HepG2 (cell line): ENCODE measurements at regions not wholly inside any gene's neighbourhood (a gene's known extent, or its start where the extent isn't known, plus 50 kb on each side); places are given as distances from the start of the nearest gene placed in this dataset.

Source experiments
- ATAC-seq: fragments of 200-7000 bp; cut with Tn5 transposase; 3 replicates; pipeline ENCODE4 v1.9.1; 2020; ENCODE audit warnings: mild to moderate bottlenecking, moderate library complexity
- BruUV-seq: library from RNA; stranded (reverse); fragments of 400-500 nt; replicated peaks from 2 replicates; lab custom pipeline; 2021; lab: Mats Ljungman, UMichigan
- CTCF ChIA-PET: fragments of 300-600 bp; formaldehyde crosslinking; extraction: SDS; loops from one replicate; lab custom pipeline; 2021; ENCODE audit warnings: low total read pairs, inconsistent platforms, low intra/inter-chr PET ratio; lab: Yijun Ruan, JAX
- POLR2A ChIA-PET: fragments of 350-600 bp; sonication (Branson Sonifier 250); formaldehyde crosslinking; loops from one replicate; lab custom pipeline; 2020; ENCODE audit warnings: antibody characterized with exemption, inconsistent platforms; lab: Yijun Ruan, JAX
- DNase-seq: peaks from one replicate; pipeline ENCODE4 v3.0.0-alpha.2; 2015; ENCODE audit warnings: low spot score
- FAIRE-seq: peaks from 3 replicates; lab custom pipeline; 2011; peaks lifted over from hg19 to GRCh38; lab: Jason Lieb, UNC
- H2AFZ ChIP-seq: one replicate; pipeline ENCODE4 v1.6.1; 2011; ENCODE audit warnings: low read length, inconsistent platforms
- H3K27ac ChIP-seq: fragments of 300-600 bp; 3 replicates; pipeline ENCODE4 v1.8.0; 2011; ENCODE audit warnings: mixed run types, mild to moderate bottlenecking, mixed read lengths, low read length, inconsistent platforms; ENCODE audit not compliant: insufficient read depth; ENCODE audit errors: extremely low read length
- H3K27me3 ChIP-seq, 2 experiments: fragments of 200-600 bp in 1 of 2; 2 replicates in 1 of 2; 3 replicates in 1 of 2; pipeline versions ENCODE4 v1.6.0 to v1.8.0; 2011; ENCODE audit warnings: low read length in 2 of 2, mild to moderate bottlenecking in 2 of 2, moderate library complexity in 2 of 2, inconsistent platforms in 1 of 2; ENCODE audit not compliant: insufficient read depth in 2 of 2, control insufficient read depth in 1 of 2
- H3K36me3 ChIP-seq, 2 experiments: fragments of 200-600 bp in 1 of 2; replicated peaks in 1 of 2; 2 replicates in 1 of 2; 3 replicates in 1 of 2; pipeline versions ENCODE4 v1.5.1 to v1.8.0; 2011; ENCODE audit warnings: low read length in 2 of 2, inconsistent platforms in 1 of 2; ENCODE audit not compliant: insufficient read depth in 2 of 2, control insufficient read depth in 1 of 2
- H3K4me1 ChIP-seq: 2 replicates; pipeline ENCODE4 v1.5.1; 2012; ENCODE audit warnings: low read length, inconsistent platforms; ENCODE audit not compliant: insufficient read depth
- H3K4me2 ChIP-seq: 2 replicates; pipeline ENCODE4 v1.6.0; 2011; ENCODE audit warnings: low read depth, low read length, inconsistent platforms
- H3K4me3 ChIP-seq, 3 experiments: fragments of 200-600 bp in 1 of 3; sonication (generic), shearing (Covaris generic) in 1 of 3; replicated peaks in 1 of 3; 2 replicates each; pipeline ENCODE4 v1.5.1; 2011 to 2016; ENCODE audit warnings: low read length in 3 of 3, inconsistent platforms in 2 of 3, low read depth in 2 of 3, mild to moderate bottlenecking in 2 of 3, control low read depth in 1 of 3, mixed read lengths in 1 of 3; ENCODE audit not compliant: insufficient read depth in 1 of 3
- H3K79me2 ChIP-seq: one replicate; pipeline ENCODE4 v1.6.1; 2011; ENCODE audit warnings: low read length, inconsistent platforms; ENCODE audit not compliant: insufficient read depth
- H3K9ac ChIP-seq: 2 replicates; pipeline ENCODE4 v1.6.0; 2011; ENCODE audit warnings: mild to moderate bottlenecking, low read depth, low read length, inconsistent platforms; ENCODE audit not compliant: insufficient read depth
- H3K9me3 ChIP-seq: 2 replicates; pipeline ENCODE4 v1.5.1; 2012; ENCODE audit warnings: mild to moderate bottlenecking, low read length
- H4K20me1 ChIP-seq: 2 replicates; pipeline ENCODE4 v1.6.0; 2011; ENCODE audit warnings: inconsistent platforms, mild to moderate bottlenecking, low read length, moderate library complexity; ENCODE audit not compliant: insufficient read depth
- EEA1 ChIP-seq: sonication (generic); formaldehyde crosslinking; IDR thresholded peaks from 2 replicates; pipeline ENCODE4 v1.5.1; 2020; ENCODE audit warnings: mild to moderate bottlenecking, missing genetic modification reagents, borderline replicate concordance
- HNRNPUL1 ChIP-seq: fragments of 200-400 bp; formaldehyde crosslinking; IDR thresholded peaks from 2 replicates; pipeline ENCODE4 v1.6.1; 2017; ENCODE audit warnings: low read depth, mild to moderate bottlenecking, low read length, moderate library complexity
- NFKB2 ChIP-seq: sonication (generic); formaldehyde crosslinking; IDR thresholded peaks from 2 replicates; pipeline ENCODE4 v1.4.0; 2020; ENCODE audit warnings: missing genetic modification reagents, borderline replicate concordance
- NFKBIZ ChIP-seq: IDR thresholded peaks from 2 replicates; pipeline ENCODE4 v1.6.1; 2018; ENCODE audit warnings: missing genetic modification reagents, missing compliant biosample characterization
- POLR2AphosphoS2 ChIP-seq: IDR thresholded peaks from 2 replicates; pipeline ENCODE4 v1.6.1; 2011; ENCODE audit warnings: low read depth, low read length, improper control_type of control experiment
- RBAK ChIP-seq: sonication (generic); formaldehyde crosslinking; IDR thresholded peaks from 2 replicates; pipeline ENCODE4 v1.5.1; 2020; ENCODE audit warnings: mild to moderate bottlenecking, missing genetic modification reagents
- ZBTB14 ChIP-seq: sonication (generic); formaldehyde crosslinking; IDR thresholded peaks from 2 replicates; pipeline ENCODE4 v1.4.0; 2020; ENCODE audit warnings: missing genetic modification reagents
- ZFP90 ChIP-seq: sonication (generic); formaldehyde crosslinking; IDR thresholded peaks from 2 replicates; pipeline ENCODE4 v1.8.0; 2022; ENCODE audit warnings: missing genetic modification reagents, mild to moderate bottlenecking, inconsistent platforms, borderline replicate concordance
- ZNF121 ChIP-seq: sonication (generic); formaldehyde crosslinking; IDR thresholded peaks from 2 replicates; pipeline ENCODE4 v1.5.0; 2020; ENCODE audit warnings: mild to moderate bottlenecking, missing genetic modification reagents
- WGBS: methylation state at CpG from one replicate; pipeline ENCODE4 v1.1.6; 2017; ENCODE audit warnings: low lambda C conversion rate; 5-methylcytosine and 5-hydroxymethylcytosine counted together
- in situ Hi-C: cut with HindIII; loops from 2 replicates; pipeline ENCODE4 v1.10.0; 2017; ENCODE audit warnings: low pct_unique_long_range_greater_than_20kb; ENCODE audit not compliant: extremely low pct_ligation_motif_present
- intact Hi-C: fragments of 100-400 bp; cut with micrococcal nuclease; formaldehyde crosslinking; loops from one replicate; pipeline ENCODE4 v1.10.0; 2022; ENCODE audit not compliant: unreplicated experiment

DNA sequence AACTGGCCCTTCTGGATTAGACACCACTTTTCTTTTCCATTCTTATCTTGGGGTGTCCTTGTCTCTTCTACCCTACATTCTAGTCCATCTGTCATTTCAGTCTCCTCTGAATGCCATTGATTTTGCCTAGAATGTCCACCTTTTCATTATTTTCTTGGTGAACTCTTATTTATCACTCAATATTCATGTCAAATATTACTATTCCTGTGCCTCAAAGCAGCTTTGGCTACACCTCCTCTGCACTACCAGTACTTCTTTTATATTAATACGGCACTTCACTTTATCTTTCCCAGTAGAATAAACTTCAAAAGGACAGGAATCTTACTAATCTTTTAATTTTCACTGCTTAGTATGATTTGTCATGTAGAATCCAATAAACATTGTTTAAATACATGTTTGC is 186.4 kb upstream of the DPYD start:
- intact Hi-C loops: no loop called here
- BruUV-seq: no TSS peak

DNA sequence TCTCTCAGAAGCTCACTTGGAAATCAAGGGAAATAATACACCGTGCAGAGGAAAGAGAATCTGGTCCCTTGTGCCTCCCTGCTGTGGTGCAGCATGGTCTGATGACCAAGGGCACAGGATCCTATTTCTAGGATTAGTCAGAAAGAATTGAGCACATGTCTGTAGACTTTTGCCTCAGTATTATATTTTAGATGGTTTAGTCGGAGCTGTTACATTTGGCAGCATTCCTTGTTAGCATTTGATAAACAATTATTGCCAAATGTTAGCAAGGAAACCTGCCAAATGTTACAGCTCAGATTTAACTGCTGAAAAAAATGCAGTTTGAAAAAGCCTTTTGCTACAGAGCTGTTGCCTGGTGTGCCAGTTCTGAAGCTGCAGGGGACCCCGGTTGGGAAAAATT is 183.5 kb upstream of the DPYD start:
- Histone ChIP-seq H2AFZ (no peak overlapping the region), H4K20me1 (no peaks in the 10 kb centered on the region), H3K27me3 (no peaks in the 10 kb centered on the region), H3K9ac (no peak overlapping the region), H3K27ac (no peak overlapping the region), H3K36me3 (no peaks in the 10 kb centered on the region), H3K4me1 (no peaks in the 10 kb centered on the region), H3K4me2 (no peak overlapping the region), H3K79me2 (no peaks in the 10 kb centered on the region), H3K9me3 (peaks cover 20% of the 10 kb centered on the region), H3K4me3 (no peak overlapping the region)
- no TSS peak for BruUV-seq
- ATAC-seq: no peak
- ChIA-PET POLR2A (no interaction called here), CTCF (no interaction called here)
- no peak for DNase-seq
- no peak for FAIRE-seq
- WGBS: 4% methylated on average over 3 of the region's 3 CpGs
- in situ Hi-C loops: no loop called here
- intact Hi-C loops: no loop called here
- TF ChIP-seq POLR2AphosphoS2 (no peak), NFKB2 (CRISPR knock-in tag) (no peak), RBAK (CRISPR knock-in tag) (no peak), EEA1 (CRISPR knock-in tag) (no peak), NFKBIZ (no peak), HNRNPUL1 (no peak), ZBTB14 (CRISPR knock-in tag) (no peak)
- TF ChIP-seq, all 625 proteins: peak for 0

More for the DNA sequence above, 186.4 kb upstream of the DPYD start:
- Histone ChIP-seq H3K4me3 (no peak overlapping the region), H2AFZ (no peak overlapping the region), H4K20me1 (no peaks in the 10 kb centered on the region), H3K27ac (no peak overlapping the region), H3K27me3 (no peaks in the 10 kb centered on the region), H3K4me2 (no peak overlapping the region), H3K36me3 (no peaks in the 10 kb centered on the region), H3K79me2 (no peaks in the 10 kb centered on the region), H3K9ac (no peak overlapping the region), H3K4me1 (no peaks in the 10 kb centered on the region), H3K9me3 (peaks cover 20% of the 10 kb centered on the region)
- 2% methylated on average over 1 of the region's 1 CpG for WGBS
- no peak for ATAC-seq
- FAIRE-seq: no peak
- in situ Hi-C loops: no loop called here
- TF ChIP-seq ZNF121 (CRISPR knock-in tag) (no peak), ZFP90 (CRISPR knock-in tag) (peak; percentile 72; the same call in 1 of the 2 replicates)
- CTCF ChIA-PET: no interaction called here
- DNase-seq: no peak
- POLR2A ChIA-PET: no interaction called here
